ENCODE measurements at regions not wholly inside any gene's neighbourhood (a gene's known extent, or its start where the extent isn't known, plus 50 kb on each side); places are given as distances from the start of the nearest gene placed in this dataset.

DNA sequence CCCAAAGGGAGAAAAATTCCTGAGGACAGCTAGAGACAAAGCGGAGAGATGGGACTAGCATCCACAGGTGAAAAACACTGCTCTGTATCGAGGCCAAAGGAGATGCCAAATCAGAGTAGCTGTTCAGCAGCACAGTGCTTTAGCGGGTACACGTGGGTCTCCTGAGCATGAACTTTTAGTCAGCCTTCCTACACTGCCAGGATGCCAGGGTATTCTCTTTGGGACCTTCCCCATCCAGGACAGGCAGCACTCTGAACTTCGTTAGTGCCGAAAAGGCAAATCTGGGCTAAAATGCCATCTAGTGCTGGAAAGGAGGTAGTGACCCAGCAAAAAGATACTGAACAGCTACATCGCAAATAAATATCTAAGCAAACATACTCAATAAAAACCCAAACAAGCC, 64.9 kb downstream of the C6orf58 start:
- CTCF ChIA-PET = interaction anchor here (0.8 to 1.8 kb wide), 5 partner anchors 11 to 686 kb away, joined by 3 to 5 read pairs (median 3); no protein-coding TSS in a partner anchor
- H3K36me3 Mint-ChIP-seq = no peaks in the 10 kb centered on the region
- no peak overlapping the region for H3K4me3 Mint-ChIP-seq

More for the DNA sequence above, 64.9 kb downstream of the C6orf58 start:
- DNase-seq = no peak
- H3K4me1 Mint-ChIP-seq = no peaks in the 10 kb centered on the region
- no peaks in the 10 kb centered on the region for H3K9me3 Mint-ChIP-seq
- peaks cover 10% of the 10 kb centered on the region for H3K27me3 Mint-ChIP-seq
- no peak overlapping the region for H3K27ac Mint-ChIP-seq
